PC-3 (cell line): ENCODE measurements at regions not wholly inside any gene's neighbourhood (a gene's known extent, or its start where the extent isn't known, plus 50 kb on each side); places are given as distances from the start of the nearest gene placed in this dataset.

Experiments used
- ATAC-seq: fragments of 200-7000 bp; cut with Tn5 transposase; 2 replicates; pipeline ENCODE4 v1.9.1; 2020; ENCODE audit warnings: mild to moderate bottlenecking, moderate library complexity
- BruUV-seq: library from RNA; stranded (reverse); fragments of 400-500 nt; replicated peaks from 2 replicates; lab custom pipeline; 2021; lab: Mats Ljungman, UMichigan
- CTCF ChIA-PET: fragments of 300-600 bp; sonication (Branson Sonifier 250); formaldehyde crosslinking; loops from one replicate; lab custom pipeline; 2022; ENCODE audit warnings: antibody characterized with exemption; lab: Charles Lee
- POLR2A ChIA-PET: fragments of 300-600 bp; sonication (Branson Sonifier 250); formaldehyde crosslinking; loops from one replicate; lab custom pipeline; 2022; ENCODE audit warnings: antibody characterized with exemption; ENCODE audit not compliant: unreplicated experiment; lab: Charles Lee
- DNase-seq: peaks from one replicate; pipeline ENCODE4 v3.0.0-alpha.2; 2015
- H2AFZ ChIP-seq: fragments of 300-600 bp; sonication (generic); 2 replicates; pipeline ENCODE4 v1.6.0; 2016; ENCODE audit warnings: antibody characterized with exemption, low read length
- H3F3A ChIP-seq: fragments of 300-600 bp; sonication (generic); one replicate; pipeline ENCODE4 v1.6.0; 2017; ENCODE audit warnings: antibody characterized with exemption, low read length, control low read depth, mild to moderate bottlenecking; ENCODE audit not compliant: unreplicated experiment
- H3K27ac ChIP-seq: fragments of 300-600 bp; sonication (generic); 2 replicates; pipeline ENCODE4 v1.5.1; 2016; ENCODE audit warnings: mild to moderate bottlenecking, low read length
- H3K27me3 ChIP-seq: fragments of 300-600 bp; sonication (generic); 2 replicates; pipeline ENCODE4 v1.6.1; 2016; ENCODE audit warnings: low read length, mixed read lengths
- H3K36me3 ChIP-seq: fragments of 300-600 bp; sonication (generic); 2 replicates; pipeline ENCODE4 v1.6.1; 2016; ENCODE audit warnings: low read depth, mixed run types, low read length, mixed read lengths
- H3K4me1 ChIP-seq: fragments of 300-600 bp; sonication (generic); 2 replicates; pipeline ENCODE4 v1.5.1; 2016; ENCODE audit warnings: low read length; ENCODE audit not compliant: insufficient read depth
- H3K4me2 ChIP-seq: fragments of 300-600 bp; sonication (generic); 2 replicates; pipeline ENCODE4 v1.6.0; 2016; ENCODE audit warnings: low read length
- H3K4me3 ChIP-seq: fragments of 300-600 bp; sonication (generic); 2 replicates; pipeline ENCODE4 v1.5.1; 2016; ENCODE audit warnings: mild to moderate bottlenecking, low read length, mixed read lengths
- H3K79me2 ChIP-seq: fragments of 300-600 bp; sonication (generic); 2 replicates; pipeline ENCODE4 v1.6.1; 2017; ENCODE audit warnings: low read length, mixed read lengths
- H3K9ac ChIP-seq: fragments of 300-600 bp; sonication (generic); 2 replicates; pipeline ENCODE4 v1.6.0; 2016; ENCODE audit warnings: mild to moderate bottlenecking, low read length
- H3K9me2 ChIP-seq: fragments of 300-600 bp; sonication (generic); replicated peaks from 2 replicates; pipeline ENCODE4 v1.6.1; 2016; ENCODE audit warnings: mixed run types, low read length, mixed read lengths
- H3K9me3 ChIP-seq: fragments of 300-600 bp; sonication (generic); 2 replicates; pipeline ENCODE4 v1.6.1; 2016; ENCODE audit warnings: low read length, mixed read lengths
- H4K20me1 ChIP-seq: fragments of 300-600 bp; sonication (generic); 2 replicates; pipeline ENCODE4 v1.6.1; 2016; ENCODE audit warnings: low read length, mixed read lengths
- CTCF ChIP-seq: fragments of 300-600 bp; sonication (generic); conservative IDR thresholded peaks from 2 replicates; pipeline ENCODE4 v1.5.1; 2017; ENCODE audit warnings: antibody characterized with exemption, low read depth, mild to moderate bottlenecking, low read length
- EZH2 ChIP-seq: fragments of 300-600 bp; sonication (generic); IDR thresholded peaks from one replicate; pipeline ENCODE4 v1.6.1; 2017; ENCODE audit warnings: antibody characterized with exemption, mild to moderate bottlenecking, low read length; ENCODE audit not compliant: unreplicated experiment
- EZH2phosphoT487 ChIP-seq: fragments of 300-600 bp; sonication (generic); IDR thresholded peaks from 2 replicates; pipeline ENCODE4 v1.6.1; 2018; ENCODE audit warnings: mild to moderate bottlenecking, antibody characterized with exemption, low read length, borderline replicate concordance
- intact Hi-C: fragments of 100-400 bp; cut with micrococcal nuclease; formaldehyde crosslinking; loops from 2 replicates; pipeline ENCODE4 v1.9.0; 2023

- no peaks in the 10 kb centered on the region for H3K9me3 ChIP-seq
- H3K9me2 ChIP-seq, result no peaks in the 10 kb centered on the region
- TF ChIP-seq EZH2phosphoT487, result no peak
- no peak for TF ChIP-seq CTCF
- no TSS peak for BruUV-seq
- H3K4me3 ChIP-seq, result no peak overlapping the region
- H3K9ac ChIP-seq, result no peak overlapping the region
- no peak overlapping the region for H2AFZ ChIP-seq
- H4K20me1 ChIP-seq, result no peaks in the 10 kb centered on the region
- H3F3A ChIP-seq, result no peaks in the 10 kb centered on the region
- H3K79me2 ChIP-seq, result no peaks in the 10 kb centered on the region
- H3K4me1 ChIP-seq, result peaks cover 19% of the 10 kb centered on the region
- ChIA-PET POLR2A (no interaction called here), CTCF (no interaction called here)
- no peak for DNase-seq
- H3K27ac ChIP-seq, result no peak overlapping the region
- ATAC-seq, result no peak
- H3K27me3 ChIP-seq, result no peaks in the 10 kb centered on the region
- intact Hi-C loops, result no loop called here
- no peaks in the 10 kb centered on the region for H3K36me3 ChIP-seq
- no peak overlapping the region for H3K4me2 ChIP-seq
Observed at GRCh38 chr21:35236090-35236489, 187.0 kb upstream of the RUNX1 start.

GRCh38 chr21:35234725-35235124, 185.6 kb upstream of the RUNX1 start:
- DNase-seq, result no peak
- TF ChIP-seq CTCF, result no peak
- TF ChIP-seq EZH2, result no peak
- TF ChIP-seq EZH2phosphoT487, result no peak
- intact Hi-C loops, result no loop called here

GRCh38 chr21:35233756-35234155, 184.7 kb upstream of the RUNX1 start:
- TF ChIP-seq EZH2, result no peak
- no peak for TF ChIP-seq EZH2phosphoT487
- no peak for TF ChIP-seq CTCF

More at GRCh38 chr21:35234725-35235124, 185.6 kb upstream of the RUNX1 start:
- no TSS peak for BruUV-seq
- Histone ChIP-seq H3K27ac (no peak overlapping the region), H4K20me1 (no peaks in the 10 kb centered on the region), H3F3A (no peaks in the 10 kb centered on the region), H3K9ac (no peak overlapping the region), H2AFZ (no peak overlapping the region), H3K9me2 (no peaks in the 10 kb centered on the region), H3K36me3 (no peaks in the 10 kb centered on the region), H3K9me3 (no peaks in the 10 kb centered on the region), H3K79me2 (no peaks in the 10 kb centered on the region), H3K4me1 (peaks cover 25% of the 10 kb centered on the region), H3K27me3 (no peaks in the 10 kb centered on the region), H3K4me3 (no peak overlapping the region), H3K4me2 (no peak overlapping the region)
- ATAC-seq, result no peak
- ChIA-PET CTCF (no interaction called here), POLR2A (no interaction called here)

More at GRCh38 chr21:35233756-35234155, 184.7 kb upstream of the RUNX1 start:
- Histone ChIP-seq H4K20me1 (no peaks in the 10 kb centered on the region), H3F3A (no peaks in the 10 kb centered on the region), H3K9me3 (no peaks in the 10 kb centered on the region), H3K9ac (no peak overlapping the region), H3K4me2 (no peak overlapping the region), H3K27me3 (no peaks in the 10 kb centered on the region), H3K4me1 (peaks cover 25% of the 10 kb centered on the region), H3K79me2 (no peaks in the 10 kb centered on the region), H3K36me3 (no peaks in the 10 kb centered on the region), H3K4me3 (no peak overlapping the region), H2AFZ (no peak overlapping the region), H3K27ac (no peak overlapping the region), H3K9me2 (no peaks in the 10 kb centered on the region)
- ChIA-PET CTCF (no interaction called here), POLR2A (no interaction called here)
- intact Hi-C loops, result loop anchor here (2.0 kb wide), 1 partner anchor 35 kb away; no protein-coding TSS in a partner anchor
- BruUV-seq, result no TSS peak
- ATAC-seq (no peak), DNase-seq (no peak)
